ENCODE measurements at regions not wholly inside any gene's neighbourhood (a gene's known extent, or its start where the extent isn't known, plus 50 kb on each side); places are given as distances from the start of the nearest gene placed in this dataset.

GRCh38 chr2:228864131-228864530 lies 407.0 kb downstream of the PID1 start:
- no peak for TF ChIP-seq CTCF (IDR thresholded peaks at IDR 0.05; ENCODE audit: borderline replicate concordance)
- no peak overlapping the region for H3K27ac ChIP-seq (replicated peaks)
- intact Hi-C loops (cut with micrococcal nuclease) = no loop called here
- no peaks in the 10 kb centered on the region for H3K4me1 ChIP-seq
- no peak for DNase-seq
- no peaks in the 10 kb centered on the region for H3K9me3 ChIP-seq (replicated peaks)
- H3K27me3 ChIP-seq (ENCODE audit: low read depth) = no peaks in the 10 kb centered on the region
- no peaks in the 10 kb centered on the region for H3K36me3 ChIP-seq
- no peak overlapping the region for H3K4me3 ChIP-seq

GRCh38 chr2:228860601-228861285 lies 410.3 kb downstream of the PID1 start:
- Histone ChIP-seq H3K4me1 (no peaks in the 10 kb centered on the region), H3K27ac (replicated peaks) (no peak overlapping the region), H3K36me3 (no peaks in the 10 kb centered on the region), H3K9me3 (replicated peaks) (no peaks in the 10 kb centered on the region), H3K4me3 (no peak overlapping the region), H3K27me3 (ENCODE audit: low read depth) (no peaks in the 10 kb centered on the region)
- no peak for DNase-seq
- no peak for TF ChIP-seq CTCF (IDR thresholded peaks at IDR 0.05; ENCODE audit: borderline replicate concordance)
- intact Hi-C loops (cut with micrococcal nuclease) = no loop called here

DNA sequence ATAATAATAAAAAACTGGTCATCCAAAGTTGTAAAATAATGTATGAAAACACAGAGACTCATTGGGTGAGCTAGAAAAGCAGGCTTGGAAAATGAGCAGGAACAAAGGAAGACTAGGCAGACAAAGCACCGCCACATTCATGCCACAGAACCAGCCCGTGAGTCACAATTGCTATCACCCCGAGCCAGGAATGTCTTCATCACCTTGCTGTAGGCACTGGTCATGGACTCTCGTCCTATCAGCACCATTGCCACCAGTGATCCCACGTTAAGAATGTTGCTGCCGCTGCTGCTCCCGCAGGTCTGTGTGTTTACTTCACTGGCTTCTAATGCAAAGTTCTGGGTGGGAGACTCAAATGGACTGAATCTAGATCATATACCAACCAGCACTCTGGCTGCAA lies 417.9 kb downstream of the PID1 start:
- TF ChIP-seq CTCF (IDR thresholded peaks at IDR 0.05; ENCODE audit: borderline replicate concordance) = no peak
- H3K36me3 ChIP-seq = no peaks in the 10 kb centered on the region
- DNase-seq = no peak

GRCh38 chr2:228848638-228849037 lies 422.4 kb downstream of the PID1 start:
- Histone ChIP-seq H3K4me3 (no peak overlapping the region), H3K27me3 (ENCODE audit: low read depth) (no peaks in the 10 kb centered on the region), H3K4me1 (no peaks in the 10 kb centered on the region), H3K36me3 (no peaks in the 10 kb centered on the region), H3K9me3 (replicated peaks) (no peaks in the 10 kb centered on the region), H3K27ac (replicated peaks) (no peak overlapping the region)
- intact Hi-C loops (cut with micrococcal nuclease) = no loop called here
- no peak for DNase-seq
- no peak for TF ChIP-seq CTCF (IDR thresholded peaks at IDR 0.05; ENCODE audit: borderline replicate concordance)

More for the DNA sequence above, 417.9 kb downstream of the PID1 start:
- Histone ChIP-seq H3K4me3 (no peak overlapping the region), H3K4me1 (no peaks in the 10 kb centered on the region), H3K27ac (replicated peaks) (no peak overlapping the region), H3K27me3 (ENCODE audit: low read depth) (no peaks in the 10 kb centered on the region), H3K9me3 (replicated peaks) (no peaks in the 10 kb centered on the region)
- intact Hi-C loops (cut with micrococcal nuclease) = no loop called here

DNA sequence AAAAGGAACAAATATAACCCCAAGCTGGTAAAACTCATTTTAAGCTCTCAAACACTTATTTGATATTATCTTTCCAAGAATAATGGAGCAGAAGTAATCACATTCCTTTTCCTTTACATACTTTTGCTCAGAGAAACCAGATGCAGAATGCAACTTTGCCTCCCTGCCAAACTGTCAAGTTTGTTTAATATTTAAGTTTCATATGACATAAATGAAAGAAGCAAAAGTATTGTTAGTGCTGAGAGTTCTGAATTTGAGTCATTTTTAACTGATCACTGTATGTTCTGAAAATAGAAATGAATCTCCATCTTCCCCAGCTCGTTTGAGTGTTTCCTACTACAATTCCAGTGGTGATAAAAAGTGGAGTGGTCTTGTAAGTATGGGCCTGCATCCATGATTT lies 423.4 kb downstream of the PID1 start:
- Histone ChIP-seq H3K27ac (replicated peaks) (no peak overlapping the region), H3K9me3 (replicated peaks) (no peaks in the 10 kb centered on the region), H3K27me3 (ENCODE audit: low read depth) (no peaks in the 10 kb centered on the region), H3K4me3 (no peak overlapping the region), H3K4me1 (no peaks in the 10 kb centered on the region), H3K36me3 (no peaks in the 10 kb centered on the region)
- intact Hi-C loops (cut with micrococcal nuclease) = no loop called here
- TF ChIP-seq CTCF (IDR thresholded peaks at IDR 0.05; ENCODE audit: borderline replicate concordance) = no peak
- DNase-seq = no peak

Data from left ventricle myocardium inferior (tissue), 1 donor.